ENCODE measurements at regions not wholly inside any gene's neighbourhood (a gene's known extent, or its start where the extent isn't known, plus 50 kb on each side); places are given as distances from the start of the nearest gene placed in this dataset.
"Not testable (repeated sequence)": the region's sequence is repeated elsewhere in the genome, so short reads cannot be mapped to it uniquely, and the experiment has no call there.

- DNase-seq: not testable (repeated sequence)
Measured at GRCh38 chr5:109283086-109283485, 126.7 kb downstream of the PJA2 start.

GRCh38 chr5:109281136-109281690 is 128.6 kb downstream of the PJA2 start:
- DNase-seq: peak; percentile 14 to 79 (median 57)

GRCh38 chr5:109278141-109278540 is 131.6 kb downstream of the PJA2 start:
- DNase-seq: peak in 1 of 3 experiments; percentile 10

GRCh38 chr5:109275919-109276318 is 133.9 kb downstream of the PJA2 start:
- DNase-seq: no peak

GRCh38 chr5:109273594-109273993 is 136.2 kb downstream of the PJA2 start:
- DNase-seq: no peak

GRCh38 chr5:109267283-109267682 is 142.5 kb downstream of the PJA2 start:
- DNase-seq: no peak

- no peak for DNase-seq
Measured at GRCh38 chr5:109258755-109259154, 151.0 kb downstream of the PJA2 start.

- DNase-seq: no peak
Measured at GRCh38 chr5:109256486-109256885, 153.3 kb downstream of the PJA2 start.

- no peak for DNase-seq
Measured at GRCh38 chr5:109254511-109254910, 155.3 kb downstream of the PJA2 start.

GRCh38 chr5:109253262-109253661 is 156.5 kb downstream of the PJA2 start:
- no peak for DNase-seq

- DNase-seq: no peak
Measured at GRCh38 chr5:109252731-109253130, 157.0 kb downstream of the PJA2 start.

- no peak for DNase-seq
Measured at GRCh38 chr5:109250533-109251329, 159.0 kb downstream of the PJA2 start.

- no peak for DNase-seq
Measured at GRCh38 chr5:109250080-109250479, 159.7 kb downstream of the PJA2 start.

GRCh38 chr5:109249126-109249525 is 160.6 kb downstream of the PJA2 start:
- no peak for DNase-seq

GRCh38 chr5:109247986-109248385 is 161.8 kb downstream of the PJA2 start:
- no peak for DNase-seq

- no peak for DNase-seq
Measured at GRCh38 chr5:109246841-109247592, 162.8 kb downstream of the PJA2 start.

All from NCI-H1417 (cell line).